Activated CD4-positive, alpha-beta T cell treated with anti-CD3 and anti-CD28 coated beads for 36 hours (primary cell): ENCODE measurements at regions not wholly inside any gene's neighbourhood (a gene's known extent, or its start where the extent isn't known, plus 50 kb on each side); places are given as distances from the start of the nearest gene placed in this dataset.

Source experiments
- ATAC-seq: fragments of 200-7000 bp; cut with Tn5 transposase; one replicate; pipeline ENCODE4 v1.10.0; 2021; ENCODE audit warnings: mild to moderate bottlenecking, moderate library complexity
- CTCF ChIA-PET: fragments of 350-600 bp; sonication (Branson Sonifier 250); formaldehyde crosslinking; loops from one replicate; lab custom pipeline; 2021; ENCODE audit warnings: antibody characterized with exemption; lab: Charles Lee
- POLR2A ChIA-PET: fragments of 350-600 bp; sonication (Branson Sonifier 250); formaldehyde crosslinking; loops from one replicate; lab custom pipeline; 2021; ENCODE audit warnings: antibody characterized with exemption, inconsistent platforms; lab: Charles Lee
- DNase-seq: peaks from one replicate; pipeline ENCODE4 v3.0.0-alpha.2; 2020
- H3K27ac Mint-ChIP-seq: one replicate; pipeline ENCODE4 v1.8.0; 2021; ENCODE audit warnings: mixed read lengths
- H3K27me3 Mint-ChIP-seq: one replicate; pipeline ENCODE4 v1.8.0; 2021; ENCODE audit warnings: mixed read lengths
- H3K36me3 Mint-ChIP-seq: one replicate; pipeline ENCODE4 v1.8.0; 2021; ENCODE audit warnings: low read depth, mixed read lengths
- H3K4me1 Mint-ChIP-seq: one replicate; pipeline ENCODE4 v1.8.0; 2021; ENCODE audit warnings: mixed read lengths
- H3K4me3 Mint-ChIP-seq: one replicate; pipeline ENCODE4 v1.8.0; 2021; ENCODE audit warnings: mild to moderate bottlenecking, moderate library complexity, mixed read lengths
- H3K9me3 Mint-ChIP-seq: one replicate; pipeline ENCODE4 v1.8.0; 2021; ENCODE audit warnings: low read depth, mixed read lengths
- intact Hi-C, 2 experiments: fragments of 100-400 bp; cut with DNase I in 1 of 2; cut with micrococcal nuclease in 1 of 2; formaldehyde crosslinking; loops; one replicate each; pipeline versions ENCODE4 v1.14.2 to v1.15.1; 2022 to 2024; cut with DNase I, micrococcal nuclease

DNA sequence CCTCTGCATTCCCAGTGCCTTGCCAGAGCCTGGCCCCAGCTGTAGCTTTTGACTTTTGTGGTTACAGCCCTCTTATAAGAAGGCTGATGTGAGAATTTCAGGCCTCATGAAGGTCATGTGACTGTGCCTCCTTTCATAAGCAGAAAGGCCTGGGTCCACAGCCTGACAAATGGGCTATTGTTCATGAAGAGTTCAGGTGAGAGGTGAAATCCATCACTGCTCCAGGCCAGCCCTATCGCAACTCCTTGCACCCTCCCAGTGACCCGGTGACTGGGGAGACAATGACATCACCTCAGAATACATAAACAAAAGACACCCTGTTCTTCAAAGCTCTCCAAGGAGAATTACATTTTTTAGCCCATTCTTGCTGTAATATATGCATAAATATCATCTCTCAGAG is 321.5 kb downstream of the PCNX1 start:
- H3K4me1 Mint-ChIP-seq, result no peaks in the 10 kb centered on the region
- DNase-seq (no peak), ATAC-seq (no peak)
- H3K9me3 Mint-ChIP-seq, result no peaks in the 10 kb centered on the region
- ChIA-PET POLR2A (no interaction called here), CTCF (interaction anchor here (1.1 to 1.2 kb wide), 2 partner anchors 16 to 20 kb away, joined by 3 to 4 read pairs; no protein-coding TSS in a partner anchor)
- intact Hi-C loops, result no loop called here
- no peak overlapping the region for H3K4me3 Mint-ChIP-seq
- no peaks in the 10 kb centered on the region for H3K27me3 Mint-ChIP-seq
- no peak overlapping the region for H3K27ac Mint-ChIP-seq
- H3K36me3 Mint-ChIP-seq, result no peaks in the 10 kb centered on the region

DNA sequence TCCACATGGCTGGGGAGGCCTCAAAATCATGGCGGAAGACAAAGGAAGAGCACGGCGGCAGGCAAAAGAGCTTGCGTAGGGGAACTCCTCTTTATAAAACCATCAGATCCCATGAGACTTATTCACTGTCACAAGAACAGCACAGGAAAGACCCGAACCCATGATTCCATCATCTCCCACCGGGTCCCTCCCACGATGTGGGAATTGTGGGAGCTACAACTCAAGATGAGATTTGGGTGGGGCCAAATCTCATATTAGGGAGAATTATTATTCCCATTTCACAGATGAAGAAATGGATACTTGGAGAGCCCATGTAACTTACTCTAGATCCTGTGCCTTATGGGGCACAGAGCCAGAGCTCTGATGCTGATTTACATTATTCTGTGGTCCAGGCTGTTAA is 322.6 kb downstream of the PCNX1 start:
- ChIA-PET POLR2A (no interaction called here), CTCF (no interaction called here)
- Mint-ChIP-seq H3K4me3 (no peak overlapping the region), H3K9me3 (no peaks in the 10 kb centered on the region), H3K27me3 (no peaks in the 10 kb centered on the region), H3K4me1 (no peaks in the 10 kb centered on the region), H3K27ac (no peak overlapping the region), H3K36me3 (no peaks in the 10 kb centered on the region)
- ATAC-seq (no peak), DNase-seq (no peak)
- intact Hi-C loops, result no loop called here

DNA sequence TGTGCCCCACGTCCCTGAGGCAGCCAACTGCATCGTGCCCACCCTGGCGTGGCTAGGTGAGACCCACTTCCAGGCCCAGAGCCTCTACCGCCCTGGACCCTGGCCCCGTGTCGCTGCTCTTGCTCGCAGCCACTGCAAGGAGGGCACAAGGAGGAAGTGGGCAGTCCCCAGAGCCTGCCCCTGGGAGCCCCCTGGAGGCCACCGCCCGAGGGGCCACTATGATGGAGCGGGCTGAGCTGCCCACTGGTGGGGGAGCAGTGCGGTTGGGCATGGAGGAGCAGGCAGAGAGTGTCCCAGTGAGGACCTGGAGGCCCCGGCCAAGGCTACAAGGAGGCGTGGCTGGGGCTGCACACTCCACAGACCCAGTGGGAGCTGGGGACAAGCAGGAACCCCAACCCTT is 323.6 kb downstream of the PCNX1 start:
- no peaks in the 10 kb centered on the region for H3K36me3 Mint-ChIP-seq
- intact Hi-C loops, result no loop called here

DNA sequence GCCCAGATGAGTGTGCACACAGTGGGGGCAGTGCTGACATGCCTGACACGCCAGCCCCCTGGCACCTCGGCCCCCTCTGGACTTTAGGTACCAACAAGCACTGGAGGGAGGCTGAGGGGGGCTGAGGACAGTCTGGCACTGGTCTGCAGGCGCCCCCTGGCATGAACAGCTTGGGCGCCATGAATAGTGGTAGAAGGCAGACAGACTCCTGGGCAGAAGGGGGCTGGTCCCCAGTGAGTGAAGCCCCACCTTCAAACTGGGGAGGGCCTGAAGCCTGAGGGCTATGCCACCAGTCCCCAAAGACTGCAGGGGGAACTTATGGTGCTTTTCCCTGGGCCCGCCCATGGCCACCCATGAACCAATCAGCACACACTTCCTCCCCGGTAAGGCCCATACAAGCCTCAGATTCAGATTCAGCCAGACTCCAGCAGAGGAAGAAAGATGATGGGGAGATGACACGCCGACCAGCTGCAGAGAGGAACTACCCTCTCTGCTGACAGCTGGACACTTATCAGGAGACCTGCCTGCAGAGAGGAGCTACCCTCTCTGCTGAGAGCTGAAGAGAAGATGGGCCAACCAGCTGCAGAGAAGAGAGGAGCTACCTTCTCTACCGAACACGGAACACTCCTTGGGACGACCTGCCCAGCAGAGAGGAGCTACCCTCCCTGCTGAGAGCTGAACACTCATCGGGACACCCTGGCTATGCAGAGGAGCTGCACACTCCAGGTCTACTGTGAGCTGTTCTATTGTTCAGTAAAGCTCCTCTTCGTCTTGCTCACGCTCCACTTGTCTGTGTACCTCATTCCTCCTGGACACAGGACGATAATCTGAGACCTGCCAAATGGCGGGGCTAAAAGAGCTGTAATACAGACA is 324.5 kb downstream of the PCNX1 start:
- Mint-ChIP-seq H3K27me3 (no peaks in the 10 kb centered on the region), H3K4me3 (no peak overlapping the region), H3K4me1 (no peaks in the 10 kb centered on the region), H3K36me3 (no peaks in the 10 kb centered on the region), H3K9me3 (no peaks in the 10 kb centered on the region), H3K27ac (no peak overlapping the region)
- ChIA-PET POLR2A (no interaction called here), CTCF (interaction anchor here (1.2 to 1.3 kb wide), 2 partner anchors 16 to 521 kb away, joined by 3 to 4 read pairs; no protein-coding TSS in a partner anchor)
- intact Hi-C loops, result no loop called here
- ATAC-seq, result peak; percentile 53
- peak; percentile 15 for DNase-seq

More for the DNA sequence above, 323.6 kb downstream of the PCNX1 start:
- ChIA-PET POLR2A (no interaction called here), CTCF (no interaction called here)
- ATAC-seq (no peak), DNase-seq (no peak)
- Mint-ChIP-seq H3K9me3 (no peaks in the 10 kb centered on the region), H3K4me3 (no peak overlapping the region), H3K27ac (no peak overlapping the region), H3K4me1 (no peaks in the 10 kb centered on the region), H3K27me3 (no peaks in the 10 kb centered on the region)

DNA sequence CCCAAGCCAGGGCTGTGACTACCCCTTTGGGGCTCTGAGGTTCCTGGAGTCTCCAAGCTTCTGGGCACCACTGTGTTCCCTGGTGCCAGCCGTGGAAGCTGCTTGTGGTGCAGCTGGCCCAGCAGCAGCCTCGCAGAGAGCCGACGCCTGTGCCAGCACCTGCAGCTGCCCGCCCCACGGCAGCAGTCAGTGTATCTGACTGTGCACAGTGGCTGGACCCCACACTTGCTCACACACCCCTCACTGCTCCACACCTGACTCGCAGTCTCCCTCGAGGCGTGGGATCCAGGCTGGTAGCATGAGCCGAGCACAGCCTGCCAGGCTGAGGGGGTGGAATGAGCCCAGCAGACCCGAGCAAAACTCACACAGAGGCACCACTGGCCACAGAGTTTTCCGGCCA is 325.2 kb downstream of the PCNX1 start:
- no peaks in the 10 kb centered on the region for H3K4me1 Mint-ChIP-seq
- POLR2A ChIA-PET, result no interaction called here
- H3K4me3 Mint-ChIP-seq, result no peak overlapping the region
- ATAC-seq (no peak), DNase-seq (no peak)
- H3K9me3 Mint-ChIP-seq, result no peaks in the 10 kb centered on the region
- H3K27ac Mint-ChIP-seq, result no peak overlapping the region
- CTCF ChIA-PET, result interaction anchor here (1.2 to 1.3 kb wide), 2 partner anchors 15 to 520 kb away, joined by 3 to 4 read pairs; no protein-coding TSS in a partner anchor
- H3K27me3 Mint-ChIP-seq, result no peaks in the 10 kb centered on the region
- intact Hi-C loops, result no loop called here
- H3K36me3 Mint-ChIP-seq, result no peaks in the 10 kb centered on the region

DNA sequence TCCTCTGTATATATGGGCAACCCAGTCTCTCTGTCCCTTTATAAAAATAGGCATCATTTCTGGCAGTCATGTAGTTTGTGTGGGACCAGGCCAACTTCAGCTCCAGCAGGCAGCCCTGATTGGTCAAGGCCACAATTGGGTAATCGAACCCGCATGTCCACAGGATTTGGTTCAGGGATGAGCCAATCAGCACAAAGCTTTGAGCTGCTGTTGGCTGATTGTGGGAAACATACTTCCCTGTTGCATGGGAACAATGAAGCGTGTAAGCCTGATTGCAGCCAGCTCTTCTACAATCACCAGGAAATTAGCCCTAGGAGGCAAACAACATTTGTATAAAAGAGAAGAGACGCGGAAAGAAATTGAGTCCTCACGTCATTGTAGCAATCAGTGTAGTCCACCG is 328.6 kb downstream of the PCNX1 start:
- CTCF ChIA-PET, result interaction anchor here (0.6 to 1.8 kb wide), 3 partner anchors 17 to 619 kb away, joined by 3 to 4 read pairs (median 3); no protein-coding TSS in a partner anchor
- no peaks in the 10 kb centered on the region for H3K27me3 Mint-ChIP-seq

DNA sequence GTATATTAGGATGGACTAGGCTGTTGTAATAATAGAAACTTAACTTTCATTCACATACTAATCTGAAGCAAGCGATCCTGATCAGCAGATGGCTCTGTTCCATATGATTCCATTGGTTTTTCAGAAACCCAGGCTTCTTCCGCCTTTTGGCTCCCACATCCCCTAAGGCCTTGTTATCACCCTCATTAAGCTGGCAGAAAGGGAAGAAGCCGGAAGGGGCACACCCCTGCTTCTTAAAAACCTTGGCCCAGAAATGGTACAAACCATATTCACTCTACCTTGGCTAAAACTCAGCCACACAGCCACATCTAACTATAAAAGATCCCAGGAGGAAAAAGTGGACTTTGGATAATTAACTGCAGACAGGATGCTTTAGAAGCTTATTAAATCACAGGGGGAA is 329.2 kb downstream of the PCNX1 start:
- DNase-seq (no peak), ATAC-seq (no peak)
- Mint-ChIP-seq H3K4me3 (no peak overlapping the region), H3K27me3 (no peaks in the 10 kb centered on the region), H3K9me3 (no peaks in the 10 kb centered on the region), H3K4me1 (no peaks in the 10 kb centered on the region), H3K27ac (no peak overlapping the region), H3K36me3 (no peaks in the 10 kb centered on the region)
- ChIA-PET CTCF (interaction anchor here (1.8 kb wide), 1 partner anchor 516 kb away, joined by 4 read pairs; no protein-coding TSS in a partner anchor), POLR2A (no interaction called here)
- intact Hi-C loops, result no loop called here

More for the DNA sequence above, 328.6 kb downstream of the PCNX1 start:
- no peak overlapping the region for H3K4me3 Mint-ChIP-seq
- no peak for ATAC-seq
- H3K4me1 Mint-ChIP-seq, result no peaks in the 10 kb centered on the region
- H3K9me3 Mint-ChIP-seq, result no peaks in the 10 kb centered on the region
- no peaks in the 10 kb centered on the region for H3K36me3 Mint-ChIP-seq
- DNase-seq, result no peak
- no peak overlapping the region for H3K27ac Mint-ChIP-seq
- POLR2A ChIA-PET, result no interaction called here
- intact Hi-C loops, result no loop called here

DNA sequence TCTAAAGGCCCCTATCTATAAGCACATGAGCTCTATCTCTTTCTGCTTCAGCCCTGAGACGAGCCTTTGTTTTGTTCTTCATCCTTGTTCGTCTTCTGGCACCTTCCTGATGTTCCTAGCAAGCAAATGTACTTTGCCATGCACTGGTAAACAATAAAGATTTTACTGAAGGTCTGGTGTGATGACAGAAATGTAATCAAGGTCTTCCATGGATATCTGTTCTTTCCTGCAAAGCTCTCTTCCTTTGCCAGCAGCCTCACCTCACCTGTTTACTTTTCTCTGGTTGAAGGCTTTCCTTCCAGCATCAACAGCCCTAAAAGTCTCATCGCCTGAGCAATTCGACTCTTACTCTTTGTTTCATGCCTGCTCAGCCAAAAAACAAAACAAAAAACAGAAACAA is 330.3 kb downstream of the PCNX1 start:
- no peaks in the 10 kb centered on the region for H3K36me3 Mint-ChIP-seq
- ATAC-seq (no peak), DNase-seq (no peak)
- H3K4me3 Mint-ChIP-seq, result no peak overlapping the region
- intact Hi-C loops, result no loop called here
- no peaks in the 10 kb centered on the region for H3K27me3 Mint-ChIP-seq
- H3K9me3 Mint-ChIP-seq, result no peaks in the 10 kb centered on the region
- ChIA-PET POLR2A (no interaction called here), CTCF (no interaction called here)
- H3K27ac Mint-ChIP-seq, result no peak overlapping the region
- no peaks in the 10 kb centered on the region for H3K4me1 Mint-ChIP-seq

DNA sequence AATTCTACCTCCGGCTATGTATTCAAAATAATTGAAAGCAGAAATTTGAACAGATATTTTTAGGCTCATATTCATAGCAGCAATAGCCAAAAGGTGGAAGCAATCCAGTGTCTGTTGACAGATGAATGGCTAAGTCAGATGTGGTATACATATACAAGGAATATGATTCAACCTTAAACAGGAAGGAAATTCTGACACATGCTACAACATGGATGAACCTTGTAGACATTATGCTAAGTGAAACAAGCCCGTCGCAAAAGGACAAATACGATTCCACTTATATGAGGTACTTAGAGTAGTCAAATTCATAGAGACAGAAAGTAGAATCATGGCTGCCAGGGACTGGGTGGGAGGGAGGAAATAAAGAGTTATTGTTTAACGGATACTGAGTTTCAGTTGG is 331.6 kb downstream of the PCNX1 start:
- intact Hi-C loops, result no loop called here
- CTCF ChIA-PET, result no interaction called here
- H3K4me1 Mint-ChIP-seq, result no peaks in the 10 kb centered on the region
- no peak overlapping the region for H3K27ac Mint-ChIP-seq
- no peak overlapping the region for H3K4me3 Mint-ChIP-seq
- H3K9me3 Mint-ChIP-seq, result no peaks in the 10 kb centered on the region
- ATAC-seq, result peak; percentile 26
- DNase-seq, result no peak
- no peaks in the 10 kb centered on the region for H3K36me3 Mint-ChIP-seq
- POLR2A ChIA-PET, result no interaction called here
- no peaks in the 10 kb centered on the region for H3K27me3 Mint-ChIP-seq

DNA sequence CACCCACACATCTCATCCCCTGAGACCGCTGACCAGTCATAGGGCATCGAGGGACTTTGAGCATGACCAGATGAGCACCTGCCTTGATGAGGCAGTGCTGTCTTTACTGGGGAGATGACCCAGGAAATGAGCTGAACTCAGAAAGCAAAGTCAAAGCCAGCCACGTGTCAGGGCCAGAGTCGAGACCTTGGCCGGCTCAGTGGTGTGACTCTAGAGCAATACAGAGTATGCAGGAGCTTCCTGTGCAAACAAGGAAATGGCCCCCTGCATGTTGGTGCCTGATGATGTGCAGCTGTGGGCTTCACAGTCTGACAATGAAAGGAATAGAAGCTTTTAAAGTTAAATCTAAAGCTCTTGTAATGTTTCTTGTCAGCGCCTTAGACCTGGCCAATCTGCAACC is 332.9 kb downstream of the PCNX1 start:
- H3K27ac Mint-ChIP-seq, result no peak overlapping the region
- H3K36me3 Mint-ChIP-seq, result no peaks in the 10 kb centered on the region
- H3K27me3 Mint-ChIP-seq, result no peaks in the 10 kb centered on the region
- no peak for DNase-seq
- no peak for ATAC-seq
- no peak overlapping the region for H3K4me3 Mint-ChIP-seq
- H3K9me3 Mint-ChIP-seq, result no peaks in the 10 kb centered on the region
- POLR2A ChIA-PET, result interaction anchor here (0.7 kb wide), 1 partner anchor 26 kb away, joined by 3 read pairs; no protein-coding TSS in a partner anchor
- CTCF ChIA-PET, result interaction anchor here (1.0 kb wide), 1 partner anchor 12 kb away, joined by 3 read pairs; no protein-coding TSS in a partner anchor
- intact Hi-C loops, result no loop called here
- peaks cover 2% of the 10 kb centered on the region for H3K4me1 Mint-ChIP-seq

DNA sequence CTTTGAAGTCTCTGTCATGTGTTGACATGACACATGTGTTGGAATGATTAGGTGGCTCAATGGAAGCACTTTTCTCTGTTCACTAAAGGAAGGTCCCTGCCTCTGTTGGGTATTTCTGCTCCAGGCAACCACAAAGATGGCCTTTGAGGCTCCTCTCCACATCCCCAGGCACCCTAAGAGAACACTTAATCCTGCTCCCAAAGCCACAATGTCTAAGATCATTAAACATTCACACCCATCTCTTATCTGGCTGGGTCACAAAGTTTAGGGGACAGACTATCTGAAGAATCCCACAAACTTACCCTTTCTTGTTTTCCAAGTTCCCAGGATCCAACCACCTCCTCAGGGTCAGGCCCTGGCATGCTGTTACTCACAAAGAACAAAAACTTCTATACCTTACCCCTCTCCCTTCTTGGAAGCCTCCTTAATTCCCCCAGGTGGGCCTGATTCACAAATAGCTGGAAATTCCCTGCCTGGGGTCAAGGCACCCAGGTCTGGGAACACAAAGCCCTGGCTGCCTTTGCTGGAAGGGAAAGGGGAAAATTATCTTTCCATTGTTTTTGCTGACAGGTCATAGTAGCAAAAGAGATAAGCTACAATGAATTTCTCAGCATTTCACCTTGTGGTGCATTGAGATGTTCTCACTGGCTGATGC is 333.7 kb downstream of the PCNX1 start:
- no peak overlapping the region for H3K27ac Mint-ChIP-seq
- DNase-seq (no peak), ATAC-seq (no peak)
- H3K4me1 Mint-ChIP-seq, result peaks cover 9% of the 10 kb centered on the region
- H3K36me3 Mint-ChIP-seq, result no peaks in the 10 kb centered on the region
- intact Hi-C loops, result no loop called here
- no peaks in the 10 kb centered on the region for H3K9me3 Mint-ChIP-seq
- no peak overlapping the region for H3K4me3 Mint-ChIP-seq
- CTCF ChIA-PET, result interaction anchor here (1.0 kb wide), 1 partner anchor 12 kb away, joined by 3 read pairs; no protein-coding TSS in a partner anchor
- H3K27me3 Mint-ChIP-seq, result no peaks in the 10 kb centered on the region
- POLR2A ChIA-PET, result interaction anchor here (0.7 kb wide), 1 partner anchor 25 kb away, joined by 3 read pairs; no protein-coding TSS in a partner anchor
